Stimulated activated CD8-positive, alpha-beta memory T cell treated with anti-CD3 and anti-CD28 coated beads, Interleukin-15, amount 100 ng/mL, for 24 hours (primary cell): ENCODE measurements at regions not wholly inside any gene's neighbourhood (a gene's known extent, or its start where the extent isn't known, plus 50 kb on each side); places are given as distances from the start of the nearest gene placed in this dataset.

ENCODE experiments used
- DNase-seq: peaks from one replicate; pipeline ENCODE4 v3.0.0-alpha.2; 2020; ENCODE audit warnings: low read depth

GRCh38 chr5:167759057-167759821 lies 532.2 kb upstream of the WWC1 start:
- no peak for DNase-seq

- DNase-seq: no peak
Observed at GRCh38 chr5:167763772-167764171, 527.7 kb upstream of the WWC1 start.

GRCh38 chr5:167764641-167765289 lies 526.7 kb upstream of the WWC1 start:
- no peak for DNase-seq

GRCh38 chr5:167765352-167765751 lies 526.1 kb upstream of the WWC1 start:
- no peak for DNase-seq

- no peak for DNase-seq
Observed at GRCh38 chr5:167766957-167767356, 524.5 kb upstream of the WWC1 start.

GRCh38 chr5:167767795-167768194 lies 523.6 kb upstream of the WWC1 start:
- DNase-seq: no peak

- DNase-seq: no peak
Observed at GRCh38 chr5:167769846-167770413, 521.5 kb upstream of the WWC1 start.

GRCh38 chr5:167770461-167770860 lies 521.0 kb upstream of the WWC1 start:
- no peak for DNase-seq

- DNase-seq: no peak
Observed at GRCh38 chr5:167771571-167771970, 519.9 kb upstream of the WWC1 start.

- no peak for DNase-seq
Observed at GRCh38 chr5:167773668-167774301, 517.7 kb upstream of the WWC1 start.

GRCh38 chr5:167777746-167778145 lies 513.7 kb upstream of the WWC1 start:
- no peak for DNase-seq

- no peak for DNase-seq
Observed at GRCh38 chr5:167778228-167778627, 513.2 kb upstream of the WWC1 start.

GRCh38 chr5:167779644-167780043 lies 511.8 kb upstream of the WWC1 start:
- DNase-seq: no peak

- no peak for DNase-seq
Observed at GRCh38 chr5:167780177-167780576, 511.3 kb upstream of the WWC1 start.

- no peak for DNase-seq
Observed at GRCh38 chr5:167783145-167783817, 508.2 kb upstream of the WWC1 start.

- no peak for DNase-seq
Observed at GRCh38 chr5:167785106-167785505, 506.3 kb upstream of the WWC1 start.

- DNase-seq: no peak
Observed at GRCh38 chr5:167785901-167786300, 505.5 kb upstream of the WWC1 start.

GRCh38 chr5:167786871-167787578 lies 504.4 kb upstream of the WWC1 start:
- DNase-seq: no peak

GRCh38 chr5:167790045-167790444 lies 501.4 kb upstream of the WWC1 start:
- DNase-seq: no peak

- DNase-seq: no peak
Observed at GRCh38 chr5:167790462-167791260, 500.8 kb upstream of the WWC1 start.

- DNase-seq: no peak
Observed at GRCh38 chr5:167792514-167792913, 498.9 kb upstream of the WWC1 start.
